Choroid plexus epithelial cell (primary cell): ENCODE measurements at regions not wholly inside any gene's neighbourhood (a gene's known extent, or its start where the extent isn't known, plus 50 kb on each side); places are given as distances from the start of the nearest gene placed in this dataset.

Source experiments
- DNase-seq: peaks from one replicate; pipeline ENCODE4 v3.0.0-alpha.2; 2010; ENCODE audit warnings: low read depth
- H3K4me3 ChIP-seq: 2 replicates; pipeline ENCODE4 v1.5.1; 2011; ENCODE audit warnings: low read depth, mild to moderate bottlenecking, control low read depth, low read length, moderate library complexity
- CTCF ChIP-seq: conservative IDR thresholded peaks from 2 replicates; pipeline ENCODE4 v1.5.1; 2011; ENCODE audit warnings: low read depth, mild to moderate bottlenecking, control low read depth, inconsistent platforms, low read length, moderate library complexity

GRCh38 chr4:79088946-79089691 lies 149.9 kb upstream of the PAQR3 start:
- no peak for TF ChIP-seq CTCF
- DNase-seq = no peak
- no peak overlapping the region for H3K4me3 ChIP-seq

GRCh38 chr4:79087071-79087470 lies 147.8 kb upstream of the PAQR3 start:
- DNase-seq = no peak
- no peak for TF ChIP-seq CTCF
- no peak overlapping the region for H3K4me3 ChIP-seq

- H3K4me3 ChIP-seq = no peak overlapping the region
- peak; percentile 9 for DNase-seq
- TF ChIP-seq CTCF = no peak
Measured at GRCh38 chr4:79083406-79084010, 144.3 kb upstream of the PAQR3 start.

GRCh38 chr4:79082997-79083396 lies 143.8 kb upstream of the PAQR3 start:
- no peak for DNase-seq
- TF ChIP-seq CTCF = no peak
- H3K4me3 ChIP-seq = no peak overlapping the region

GRCh38 chr4:79081973-79082372 lies 142.7 kb upstream of the PAQR3 start:
- no peak for DNase-seq
- no peak for TF ChIP-seq CTCF
- H3K4me3 ChIP-seq = no peak overlapping the region

GRCh38 chr4:79078339-79078738 lies 139.1 kb upstream of the PAQR3 start:
- TF ChIP-seq CTCF = no peak
- H3K4me3 ChIP-seq = no peak overlapping the region
- no peak for DNase-seq

- no peak for TF ChIP-seq CTCF
- no peak for DNase-seq
Measured at GRCh38 chr4:79074040-79074439, 134.8 kb upstream of the PAQR3 start.

More at GRCh38 chr4:79074040-79074439, 134.8 kb upstream of the PAQR3 start:
- H3K4me3 ChIP-seq = no peak overlapping the region
